Activated gamma-delta T cell treated with Interleukin-2 at 50 U/mL for 16 hours (primary cell): ENCODE measurements at regions not wholly inside any gene's neighbourhood (a gene's known extent, or its start where the extent isn't known, plus 50 kb on each side); places are given as distances from the start of the nearest gene placed in this dataset.

Experiments used
- DNase-seq: peaks from one replicate; pipeline ENCODE4 v3.0.0-alpha.2; 2020

GRCh38 chr12:107565551-107565950 lies 120.0 kb upstream of the PWP1 start:
- no peak for DNase-seq

GRCh38 chr12:107567876-107568619 lies 117.6 kb upstream of the PWP1 start:
- DNase-seq, result no peak

DNA sequence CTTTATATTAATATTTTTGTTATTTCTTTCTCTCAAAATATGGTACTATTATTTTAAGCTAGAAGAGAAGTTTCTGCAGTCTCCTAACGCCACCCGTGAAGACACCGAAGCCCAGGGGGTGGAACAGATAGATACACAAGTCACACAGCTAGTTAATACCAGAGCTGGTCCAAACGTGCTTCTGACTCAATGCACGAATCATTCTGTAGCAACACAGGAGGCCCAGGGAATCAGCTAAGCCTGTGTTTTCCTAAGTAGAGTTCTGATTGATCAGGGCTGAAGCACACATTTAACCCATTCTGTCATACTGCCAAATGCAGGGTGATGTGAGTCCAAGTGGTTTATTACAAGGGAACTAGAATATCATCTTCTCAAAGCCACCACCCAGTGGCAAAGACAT lies 116.9 kb upstream of the PWP1 start:
- no peak for DNase-seq

DNA sequence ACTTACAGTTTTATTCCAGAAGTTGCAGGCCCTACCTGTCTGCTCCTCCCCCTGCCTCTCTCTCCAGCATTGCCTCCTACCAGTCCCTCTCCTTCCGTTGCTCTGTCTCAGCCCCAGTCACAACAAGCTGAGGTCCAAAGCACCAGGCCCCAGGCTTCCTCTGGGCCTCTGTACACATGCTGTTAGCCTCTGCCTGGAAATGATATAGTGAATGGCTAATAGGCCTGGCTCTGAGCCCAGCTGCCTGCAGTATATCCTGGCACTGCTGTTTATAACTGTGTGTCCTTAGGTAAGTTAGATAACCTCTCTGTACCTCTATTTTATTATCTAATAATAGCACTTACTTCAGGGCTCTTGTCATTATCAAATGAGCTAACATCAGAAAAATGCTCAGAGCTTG lies 114.9 kb upstream of the PWP1 start:
- DNase-seq, result no peak

DNA sequence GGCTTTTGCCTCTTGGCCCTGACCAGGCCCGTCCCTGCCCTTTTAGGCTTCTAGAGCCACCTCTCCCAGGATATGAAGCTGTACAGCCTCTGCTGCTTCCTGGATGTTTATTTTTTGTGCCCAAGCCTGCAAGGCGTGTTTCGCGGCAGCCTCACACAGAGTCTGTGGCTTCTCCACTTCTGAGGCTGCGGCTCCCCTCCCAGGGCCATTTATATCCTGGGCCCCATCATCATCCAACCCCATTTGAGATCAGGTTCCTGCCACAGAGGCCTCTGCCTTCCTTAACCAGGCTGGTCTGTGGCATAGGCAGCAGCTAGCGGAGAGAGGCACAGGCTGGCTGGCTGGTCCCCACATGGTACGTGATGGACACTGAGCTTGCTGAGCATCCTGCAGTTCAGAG lies 114.1 kb upstream of the PWP1 start:
- no peak for DNase-seq

DNA sequence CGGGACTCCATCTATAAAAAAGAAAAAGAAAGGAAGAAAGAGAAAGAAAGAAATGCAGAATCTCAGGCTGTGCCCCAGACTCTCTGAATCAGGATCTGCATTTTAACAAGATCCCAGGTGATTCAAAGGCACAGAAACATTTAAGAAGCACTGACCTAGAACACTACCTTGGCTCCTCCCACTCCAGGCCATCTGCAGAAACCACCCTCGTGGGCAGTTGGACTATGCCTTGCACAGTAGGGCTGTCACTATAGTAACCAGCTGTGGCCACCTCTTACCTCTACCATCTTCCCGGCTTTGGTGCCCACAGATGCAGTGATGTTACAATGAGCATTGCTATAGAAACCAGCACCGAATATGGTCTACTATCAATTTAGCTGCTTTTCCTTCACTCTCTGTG lies 110.9 kb upstream of the PWP1 start:
- no peak for DNase-seq

DNA sequence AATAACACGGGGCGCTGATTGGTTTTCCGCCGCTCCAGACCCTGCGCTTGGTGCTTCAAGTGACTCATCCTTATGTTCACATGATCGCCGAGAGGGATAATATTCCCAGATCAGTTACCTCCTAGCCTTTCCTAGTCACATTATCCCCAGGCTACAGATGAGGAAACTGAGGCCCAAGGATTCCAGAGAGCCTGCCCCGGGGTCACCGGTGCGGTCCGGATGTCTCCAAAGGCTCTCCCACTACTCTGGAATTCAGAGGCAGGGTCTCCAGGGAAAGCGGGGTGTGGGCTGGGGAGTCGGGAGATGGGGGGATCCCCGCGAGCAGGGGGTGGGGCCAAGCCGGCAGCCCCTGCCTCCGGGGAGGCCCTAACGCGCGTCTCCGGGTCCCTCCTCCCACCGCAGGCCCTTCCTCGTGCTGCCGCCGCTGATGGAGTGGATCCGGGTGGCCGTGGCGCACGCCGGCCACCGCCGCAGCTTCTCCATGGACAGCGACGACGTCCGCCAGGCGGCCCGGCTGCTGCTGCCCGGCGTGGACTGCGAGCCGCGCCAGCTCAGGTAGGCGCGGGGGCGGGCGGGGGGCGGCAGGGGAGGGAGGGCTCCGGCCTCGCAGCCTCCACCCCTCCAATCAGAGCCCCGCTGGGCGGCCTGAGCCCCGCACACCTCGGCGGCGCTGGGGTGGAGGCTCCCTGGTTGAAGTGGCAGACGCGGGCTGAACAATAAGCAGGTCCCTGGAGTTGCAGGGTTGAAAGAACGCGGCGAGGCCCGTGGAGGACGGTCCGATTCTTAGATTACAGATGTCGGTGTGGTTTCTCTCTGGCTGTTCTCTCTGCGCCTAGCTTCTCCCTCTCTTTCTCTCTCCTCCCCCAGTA lies 104.6 kb upstream of the PWP1 start:
- DNase-seq, result no peak

DNA sequence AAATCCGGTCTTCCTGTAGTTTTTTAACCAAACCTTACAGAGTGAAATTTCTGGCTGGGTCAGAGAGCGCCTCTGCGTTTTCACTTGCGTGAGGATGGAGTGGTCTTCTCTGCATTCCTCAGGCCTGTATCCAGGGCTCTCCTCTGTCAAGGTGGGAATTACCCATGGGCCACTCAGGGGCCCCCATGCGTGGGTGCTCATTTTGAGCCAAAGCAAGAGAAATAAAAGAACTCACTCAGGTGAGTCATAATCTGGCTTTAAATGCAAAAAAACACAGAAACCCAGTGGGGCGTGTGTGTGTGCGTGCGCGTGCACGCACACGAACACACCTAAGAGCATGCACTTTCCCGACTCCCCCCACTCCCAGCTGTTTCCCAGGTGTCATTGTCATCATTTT lies 104.0 kb upstream of the PWP1 start:
- no peak for DNase-seq

- no peak for DNase-seq
These were observed 102.0 kb upstream of the PWP1 start for GRCh38 chr12:107583551-107583950.

DNA sequence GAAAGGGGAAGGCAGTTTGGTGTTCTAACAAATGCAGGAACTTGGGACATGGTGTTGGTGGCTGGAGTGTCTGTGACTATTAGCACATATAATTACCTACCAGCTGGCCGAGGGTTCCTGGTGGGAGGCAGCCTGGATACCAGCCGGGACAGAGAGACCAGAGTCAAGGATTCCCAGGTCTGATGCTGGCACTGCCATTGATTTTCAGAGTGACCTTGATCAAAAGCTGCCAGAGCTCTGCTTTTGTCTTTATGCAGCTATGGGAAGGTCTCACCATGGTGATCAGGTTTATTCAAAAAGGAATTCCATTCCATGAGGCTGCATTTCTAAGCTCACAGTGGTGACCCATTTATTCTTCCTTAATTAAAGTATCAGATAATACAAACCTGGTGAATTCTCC lies 101.0 kb upstream of the PWP1 start:
- DNase-seq, result no peak

DNA sequence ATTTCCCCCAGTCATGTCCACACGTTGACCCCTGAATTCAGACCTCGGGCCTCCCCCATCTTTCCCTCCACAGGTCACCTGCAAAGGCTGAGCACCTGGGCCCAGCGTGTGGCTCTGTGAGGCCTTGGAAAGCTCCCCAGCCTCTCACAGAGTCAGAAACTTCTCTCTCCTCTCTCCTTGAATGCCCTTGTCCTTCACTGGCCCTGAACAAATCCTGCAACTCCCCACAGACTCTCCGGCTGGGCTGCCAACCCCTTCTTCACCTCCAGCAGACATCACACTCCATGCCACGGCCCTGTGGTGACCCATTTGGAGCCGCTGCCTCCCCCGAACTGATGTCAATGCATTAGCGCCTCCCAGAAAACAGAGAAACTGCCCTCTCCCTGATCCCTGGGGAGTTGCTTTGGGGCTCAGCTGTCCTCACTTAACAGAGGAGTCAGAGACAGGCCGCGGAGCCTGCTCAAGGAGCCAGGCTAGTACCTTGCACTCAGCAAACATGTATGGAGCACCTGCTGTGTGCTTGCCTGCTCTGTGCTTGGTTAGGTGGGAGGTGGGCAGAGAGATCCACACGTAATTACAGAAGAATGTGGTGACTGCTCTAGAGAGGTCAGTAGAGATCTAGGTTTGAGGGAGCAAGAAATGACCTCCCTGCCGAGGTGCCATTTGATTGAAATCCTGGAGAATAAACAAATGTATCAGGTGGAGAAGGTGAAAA lies 99.2 kb upstream of the PWP1 start:
- DNase-seq, result no peak

- DNase-seq, result no peak
These were observed 95.2 kb upstream of the PWP1 start for GRCh38 chr12:107590413-107590812.

DNA sequence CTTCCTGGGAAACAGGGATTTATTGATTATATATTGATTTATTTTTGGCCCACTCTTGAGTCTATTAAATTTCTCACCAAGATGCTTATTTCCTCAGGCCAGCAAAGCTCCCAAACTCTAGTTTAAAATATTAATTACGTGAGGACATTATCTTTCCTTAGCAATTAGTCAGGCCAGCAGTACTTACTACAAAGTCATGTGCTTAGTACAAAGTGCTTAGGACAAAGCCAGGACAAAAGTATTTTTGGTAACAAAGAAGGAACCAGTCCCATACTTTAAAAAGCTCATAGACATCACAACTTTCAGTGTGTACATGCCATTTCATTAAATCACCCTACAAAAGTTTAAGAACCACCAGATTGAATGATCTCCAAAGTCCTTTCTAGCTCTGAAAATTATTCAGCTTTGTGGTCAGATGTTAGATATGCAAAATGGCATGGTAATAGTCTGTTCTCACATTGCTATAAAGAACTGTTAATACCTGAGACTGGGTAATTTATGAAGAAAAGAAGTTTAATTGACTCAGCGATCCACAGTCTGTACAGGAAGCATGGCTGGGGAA lies 94.7 kb upstream of the PWP1 start:
- no peak for DNase-seq

DNA sequence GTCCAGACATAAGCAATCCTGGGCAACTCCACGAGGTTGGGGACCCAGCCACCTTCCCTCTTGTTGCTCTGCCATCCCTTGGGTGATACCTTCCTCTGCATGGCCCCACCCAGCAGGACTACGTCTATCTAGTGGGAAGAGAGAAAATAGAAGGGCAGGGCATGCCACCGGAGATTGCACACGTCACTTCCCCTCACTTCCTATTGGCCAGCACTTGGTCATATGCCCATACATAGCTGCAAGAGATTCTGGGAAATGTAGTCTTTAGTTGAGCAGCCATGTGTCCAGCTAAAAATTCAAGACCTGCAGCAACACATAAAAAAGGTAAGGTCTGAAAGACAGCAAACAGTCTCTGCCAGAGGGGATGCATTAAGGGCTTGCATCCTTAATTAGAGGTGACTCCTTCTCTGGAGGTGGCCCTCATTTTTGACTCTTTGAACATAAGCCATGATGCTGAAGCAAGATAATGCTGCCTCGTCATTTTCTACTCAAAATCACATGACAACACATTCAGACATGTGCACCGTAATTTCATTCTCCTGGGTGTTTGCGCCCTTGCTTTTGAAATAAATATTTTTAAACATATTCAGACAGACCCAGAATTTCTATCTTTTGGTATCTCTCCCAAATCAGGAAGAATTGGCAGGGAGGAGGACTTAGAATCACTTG lies 91.8 kb upstream of the PWP1 start:
- no peak for DNase-seq

DNA sequence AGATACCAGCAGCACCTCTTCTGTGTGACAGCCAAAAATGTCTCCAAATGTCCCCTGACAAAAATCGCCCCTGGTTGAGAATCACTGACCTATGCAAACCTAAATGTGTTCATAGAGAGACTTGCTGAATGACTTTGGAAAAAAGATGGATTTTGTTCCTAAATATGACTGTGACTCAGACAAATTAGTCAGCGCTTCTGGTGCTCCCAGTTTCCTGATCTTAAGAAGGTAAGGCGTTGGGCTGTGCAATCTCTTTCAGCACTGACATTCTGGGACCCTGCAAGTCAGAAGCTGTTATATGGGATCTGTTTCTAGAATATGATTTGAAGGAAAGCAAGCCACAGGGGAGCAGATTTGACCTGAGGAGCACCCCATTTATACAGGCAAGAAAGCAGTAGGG lies 90.6 kb upstream of the PWP1 start:
- no peak for DNase-seq

GRCh38 chr12:107597695-107598410 lies 87.7 kb upstream of the PWP1 start:
- DNase-seq, result no peak

DNA sequence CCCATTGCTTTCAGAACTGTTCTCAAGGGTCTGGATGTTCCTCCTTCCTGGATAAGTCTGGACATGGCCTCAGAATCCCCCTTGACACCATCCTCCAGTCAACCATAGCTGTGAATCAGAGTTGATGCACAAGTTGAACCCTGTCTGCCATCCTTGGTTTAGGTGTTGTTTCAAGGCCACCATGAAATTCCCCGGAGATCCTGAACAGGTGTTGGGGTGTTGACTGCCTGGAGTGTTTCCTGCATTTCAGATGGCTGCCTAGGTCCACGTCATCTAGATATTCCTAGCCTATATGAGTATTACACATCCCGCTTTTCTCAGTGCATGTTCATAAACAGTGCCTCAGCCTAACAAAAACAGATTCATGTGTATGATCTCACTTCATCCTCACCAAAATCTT lies 86.7 kb upstream of the PWP1 start:
- no peak for DNase-seq

- DNase-seq, result no peak
These were observed 84.9 kb upstream of the PWP1 start for GRCh38 chr12:107600581-107601144.

DNA sequence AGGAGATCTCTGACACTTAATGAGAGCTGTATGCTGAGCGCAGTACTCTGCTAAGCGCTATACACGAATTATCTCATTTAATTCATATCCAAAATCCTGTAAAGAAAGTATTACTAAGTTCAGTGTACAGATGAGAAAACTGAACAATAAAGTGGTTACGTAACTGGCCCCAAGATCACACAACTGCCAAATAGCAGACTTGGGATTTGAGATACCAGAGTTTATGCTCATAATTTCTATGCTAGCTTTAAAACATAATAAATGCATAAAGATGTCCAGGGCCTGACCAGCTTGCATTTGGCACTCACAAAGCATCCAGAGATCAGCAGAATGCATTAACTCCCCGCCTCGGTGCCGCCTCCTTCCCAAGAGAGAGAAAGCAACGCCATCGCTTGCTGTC lies 83.2 kb upstream of the PWP1 start:
- DNase-seq, result no peak

DNA sequence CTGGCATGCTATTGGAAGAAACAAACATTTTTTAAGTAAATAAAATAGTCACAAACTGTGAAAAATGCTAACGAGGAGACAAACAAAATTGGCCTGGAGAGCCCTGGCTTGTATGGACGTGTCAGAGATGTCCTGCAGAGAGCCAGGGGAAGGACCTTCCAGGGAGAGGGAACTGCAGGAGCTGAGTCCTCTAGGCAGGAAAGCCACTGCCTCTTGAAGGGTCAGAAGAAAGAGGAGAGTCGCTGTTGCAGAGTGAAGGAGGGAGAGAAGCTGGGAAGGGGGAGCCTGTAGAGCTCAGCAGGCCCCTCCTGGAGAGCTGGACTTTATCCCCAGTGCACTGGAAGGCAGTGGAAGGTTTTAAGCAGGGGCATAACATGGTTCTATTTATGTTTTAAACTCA lies 80.3 kb upstream of the PWP1 start:
- no peak for DNase-seq

DNA sequence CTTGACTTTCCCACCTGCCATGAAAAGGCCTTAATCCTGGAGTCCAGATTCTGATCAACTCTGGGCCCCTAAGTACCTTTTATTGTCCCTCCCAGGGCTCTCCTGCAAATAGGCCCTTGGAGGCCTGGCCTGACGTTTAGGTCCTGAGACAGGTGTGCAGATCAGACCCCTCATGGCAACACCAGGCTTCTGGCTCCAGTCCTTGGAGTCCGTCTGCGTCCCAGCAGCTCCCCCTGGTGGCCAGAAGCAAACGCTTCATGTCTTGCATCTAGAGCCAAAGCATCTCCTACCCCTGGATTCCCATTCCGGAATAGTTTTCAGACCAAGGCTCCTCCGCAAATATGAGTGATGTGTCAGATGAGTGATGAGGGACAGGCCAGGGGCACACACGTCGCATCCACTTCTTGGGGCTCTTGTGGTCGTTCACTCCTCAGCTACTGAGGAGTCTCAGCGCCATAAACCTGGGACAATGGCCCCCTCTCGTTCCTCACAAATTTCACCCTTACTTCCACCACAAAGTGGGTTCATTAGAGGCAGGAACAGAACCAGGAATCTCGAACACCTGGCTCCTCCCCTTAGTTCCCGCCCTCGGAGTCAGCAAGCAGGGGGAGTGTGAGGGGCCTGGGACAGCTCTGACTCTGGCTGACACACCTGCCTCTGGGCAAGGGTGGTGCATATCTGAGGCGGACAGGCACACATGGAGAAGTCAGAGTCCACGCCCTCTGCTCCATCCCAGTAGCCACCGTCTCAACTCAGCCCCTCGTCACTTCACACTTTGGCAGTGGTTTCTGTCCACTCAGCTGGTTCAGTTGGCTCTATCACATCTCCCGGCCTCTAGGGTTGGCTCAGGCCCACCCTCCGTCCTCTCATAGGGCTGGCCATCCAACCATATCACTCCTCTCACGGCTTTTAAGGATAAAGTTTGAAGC lies 77.9 kb upstream of the PWP1 start:
- DNase-seq, result peak; percentile 80
